ENCODE measurements at regions not wholly inside any gene's neighbourhood (a gene's known extent, or its start where the extent isn't known, plus 50 kb on each side); places are given as distances from the start of the nearest gene placed in this dataset.

DNA sequence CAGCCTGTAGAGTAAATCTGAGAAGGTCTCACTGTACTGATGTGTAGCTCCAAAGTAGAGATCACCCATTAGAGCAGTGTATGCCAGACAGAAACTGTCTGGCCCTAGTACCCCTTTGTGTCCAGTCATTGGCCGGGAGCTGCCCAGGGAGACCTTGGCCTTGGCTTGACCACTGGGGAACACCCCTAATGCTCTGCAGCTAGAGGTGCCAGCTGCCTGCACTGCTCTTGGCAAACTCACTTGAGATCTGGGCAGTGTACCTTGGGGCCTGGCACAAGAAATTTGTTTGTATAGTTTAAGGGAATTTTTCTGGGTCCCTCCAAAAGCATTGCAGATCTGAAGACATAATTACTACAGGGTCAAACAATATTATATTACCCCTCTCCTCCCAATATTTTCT is 78.7 kb upstream of the MPHOSPH6 start:
- TF ChIP-seq POLR2A (IDR thresholded peaks at IDR 0.05; ENCODE audit: low read length) = no peak
- TF ChIP-seq GATA1 (IDR thresholded peaks at IDR 0.05; ENCODE audit: low read depth, low read length) = no peak

Measured in erythroblast (primary cell).